Islet precursor cell (in vitro differentiated cells): ENCODE measurements at regions not wholly inside any gene's neighbourhood (a gene's known extent, or its start where the extent isn't known, plus 50 kb on each side); places are given as distances from the start of the nearest gene placed in this dataset.
"Not testable (repeated sequence)": the region's sequence is repeated elsewhere in the genome, so short reads cannot be mapped to it uniquely, and the experiment has no call there.

ENCODE experiments used
- DNase-seq: peaks from one replicate; pipeline ENCODE4 v3.0.0-alpha.2; 2018

DNA sequence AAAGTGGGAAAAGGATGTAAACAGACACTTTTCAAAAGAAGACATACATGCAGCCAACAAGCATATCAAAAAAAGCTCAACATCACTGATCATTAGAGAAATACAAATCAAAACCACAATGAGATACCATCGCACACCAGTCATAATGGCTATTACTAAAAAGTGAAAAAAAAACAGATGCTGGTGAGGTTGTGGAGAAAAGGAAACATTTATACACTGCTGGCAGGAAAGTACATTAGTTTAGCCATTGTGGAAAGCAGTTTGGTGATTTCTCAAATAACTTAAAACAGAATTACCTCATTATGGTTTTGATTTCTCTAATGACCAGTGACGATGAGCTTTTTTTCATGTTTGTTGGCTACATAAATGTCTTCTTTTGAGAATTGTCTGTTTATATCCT lies 315.9 kb downstream of the SUCLA2 start:
- DNase-seq = not testable (repeated sequence)

DNA sequence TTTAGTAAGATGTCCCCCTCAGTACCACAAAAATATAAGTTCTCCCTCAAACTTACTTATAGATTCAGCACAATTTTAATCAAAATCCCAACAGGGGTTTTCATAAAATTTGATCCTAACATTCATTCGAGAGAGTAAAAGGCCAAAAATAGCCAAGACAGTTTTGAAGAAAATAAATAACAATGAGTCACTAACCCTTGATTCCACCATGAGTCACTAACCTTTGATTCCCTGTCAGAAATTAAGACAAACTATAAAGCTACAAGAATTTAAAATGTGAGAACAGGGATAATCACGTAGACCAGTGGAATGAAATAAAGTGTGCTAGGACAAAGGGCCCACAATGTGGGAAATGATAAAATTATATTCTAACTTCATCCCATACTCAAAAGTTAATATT lies 320.3 kb downstream of the SUCLA2 start:
- no peak for DNase-seq

DNA sequence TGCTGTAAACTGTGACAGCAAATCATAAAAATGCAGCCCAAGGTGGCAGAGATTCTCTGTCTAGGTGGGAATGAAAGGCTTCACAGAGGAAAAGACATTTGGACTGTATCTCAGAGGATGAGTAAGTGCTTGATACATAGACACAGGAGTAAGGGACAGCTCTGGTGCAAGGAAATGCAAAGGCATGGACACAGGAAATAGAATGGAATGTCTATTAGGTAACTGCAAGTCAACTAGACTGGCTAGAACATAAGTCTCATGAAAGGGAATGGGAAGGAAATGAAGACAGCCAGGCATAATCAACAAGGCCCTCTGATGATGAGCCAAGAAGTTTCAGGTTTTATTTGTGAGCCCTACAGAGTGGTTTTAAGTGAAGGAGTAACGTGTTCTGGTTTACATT lies 321.7 kb downstream of the SUCLA2 start:
- DNase-seq = no peak

DNA sequence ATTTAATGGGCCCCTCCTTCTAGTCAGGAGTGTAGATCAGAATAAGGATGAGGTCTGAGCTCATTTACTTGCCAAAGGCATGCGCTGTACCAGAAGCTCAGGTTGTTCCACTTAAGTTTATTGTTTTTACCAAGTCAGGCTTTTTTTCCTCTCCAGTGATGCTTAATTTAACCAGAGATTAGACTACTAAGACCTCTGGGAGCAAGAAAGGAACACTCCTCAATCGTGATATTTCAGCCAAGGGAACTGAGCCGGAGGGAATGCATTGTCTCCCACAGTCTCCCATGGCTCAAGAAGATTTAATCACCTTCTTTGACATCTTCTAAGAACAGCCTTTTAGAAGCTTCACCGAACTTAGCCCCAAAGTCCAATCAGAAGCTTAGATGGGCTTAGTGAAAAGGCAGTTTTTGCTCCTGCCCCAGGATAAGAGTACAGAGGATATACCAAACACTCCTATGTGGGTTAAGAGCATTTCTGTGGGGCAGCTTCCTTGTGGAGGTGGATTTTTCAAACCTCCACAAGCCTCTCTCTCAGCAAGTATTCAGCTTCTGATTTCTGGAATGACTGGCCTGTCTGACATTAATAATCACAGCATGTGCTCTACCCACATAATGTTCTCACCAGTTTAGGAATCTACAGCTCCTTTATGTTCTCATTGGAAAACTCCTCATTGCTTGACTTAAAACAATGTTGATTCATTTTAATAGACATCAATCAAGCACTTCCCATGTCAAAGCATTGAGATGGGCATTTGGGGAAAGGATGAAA lies 322.7 kb downstream of the SUCLA2 start:
- no peak for DNase-seq

DNA sequence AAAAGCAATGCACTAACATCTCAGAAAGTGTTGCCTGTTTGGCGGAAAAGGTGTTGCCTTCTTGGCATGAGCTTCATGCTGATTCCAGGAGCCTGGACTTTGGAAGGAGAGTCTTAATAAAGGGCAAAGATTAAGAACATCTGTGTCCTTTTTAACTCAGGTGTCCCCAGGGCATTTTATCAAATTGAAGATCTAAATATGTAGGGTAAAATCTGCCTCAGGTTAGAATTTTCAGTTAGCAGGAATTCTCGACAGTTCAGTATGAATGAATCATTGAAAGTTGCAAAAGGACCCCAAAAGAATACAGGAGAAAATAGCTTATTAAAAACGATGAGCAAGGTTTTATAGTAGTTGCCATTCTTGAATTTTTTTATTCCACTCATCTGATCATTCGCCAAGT lies 325.2 kb downstream of the SUCLA2 start:
- no peak for DNase-seq

DNA sequence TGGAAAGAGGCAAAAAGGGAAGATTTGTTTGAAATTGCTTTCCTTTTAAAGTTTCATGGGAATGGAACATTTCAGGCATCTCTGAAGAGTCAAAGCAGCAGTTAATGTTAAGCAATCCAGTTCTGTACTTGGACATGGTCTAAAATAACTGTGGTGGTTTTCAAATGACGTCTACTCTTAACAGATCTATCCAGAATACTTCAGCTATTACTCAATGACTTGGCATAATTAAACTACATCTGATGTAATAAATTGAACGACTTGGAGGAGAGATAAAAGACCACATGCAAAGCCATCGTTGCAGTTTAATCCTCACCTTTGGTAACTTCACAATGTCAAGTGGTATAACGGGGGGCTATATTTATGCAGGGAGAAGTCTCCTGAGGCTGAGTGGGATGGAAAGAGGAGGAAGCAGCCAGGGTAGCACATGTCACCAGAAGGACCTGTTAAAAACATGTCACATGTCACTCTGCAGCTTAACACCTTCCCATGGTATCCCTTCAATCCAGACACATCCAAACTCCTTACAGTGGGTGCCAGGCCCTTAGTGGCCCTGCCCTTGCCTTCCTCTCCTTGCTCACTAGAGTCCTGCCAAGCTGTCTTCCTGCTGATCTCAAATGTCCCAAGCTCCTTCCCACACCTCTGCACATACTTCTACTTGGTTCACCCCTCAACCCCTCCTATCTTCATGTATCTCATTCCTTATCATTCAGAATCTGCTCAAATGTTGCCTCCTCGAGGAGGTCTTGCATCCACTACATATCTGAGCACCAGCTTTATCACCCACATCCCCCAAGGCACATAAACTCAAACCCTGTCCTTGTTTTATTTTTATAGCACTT lies 327.8 kb downstream of the SUCLA2 start:
- DNase-seq = no peak

DNA sequence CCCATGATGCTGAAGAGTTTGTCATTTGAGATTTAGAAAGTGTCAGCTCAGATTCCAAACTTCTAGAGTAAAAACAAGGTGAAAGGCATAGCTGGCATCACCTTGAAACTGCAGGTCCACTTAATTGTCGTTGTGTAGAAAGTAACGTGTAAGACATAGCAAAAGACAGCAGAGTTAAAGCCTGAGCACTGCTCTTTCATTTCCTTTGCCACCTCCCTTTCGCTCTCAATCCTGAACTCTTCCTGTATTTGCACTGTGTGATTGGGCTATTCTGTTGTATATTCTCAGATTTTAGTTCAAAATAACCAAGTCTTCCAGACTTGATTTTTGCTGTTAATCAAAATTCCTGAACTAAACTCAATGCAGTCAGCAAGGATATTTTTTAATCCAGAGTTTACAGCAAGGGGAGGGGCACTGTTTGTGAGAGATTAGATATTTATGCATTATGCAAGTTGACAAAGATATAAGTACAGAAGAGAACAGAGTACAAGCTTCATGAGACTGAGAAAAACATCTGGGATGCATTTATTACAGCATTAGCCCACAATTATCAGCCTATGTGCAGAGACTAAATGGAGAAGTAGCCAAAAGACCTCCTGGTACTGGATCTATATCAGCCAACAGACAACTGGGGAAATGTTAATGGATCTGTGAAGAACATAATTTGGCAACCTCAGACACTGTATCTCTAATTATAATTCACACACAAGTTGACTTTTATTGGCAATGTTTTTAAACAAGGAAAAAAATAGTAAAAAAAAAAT lies 328.6 kb downstream of the SUCLA2 start:
- DNase-seq = no peak

DNA sequence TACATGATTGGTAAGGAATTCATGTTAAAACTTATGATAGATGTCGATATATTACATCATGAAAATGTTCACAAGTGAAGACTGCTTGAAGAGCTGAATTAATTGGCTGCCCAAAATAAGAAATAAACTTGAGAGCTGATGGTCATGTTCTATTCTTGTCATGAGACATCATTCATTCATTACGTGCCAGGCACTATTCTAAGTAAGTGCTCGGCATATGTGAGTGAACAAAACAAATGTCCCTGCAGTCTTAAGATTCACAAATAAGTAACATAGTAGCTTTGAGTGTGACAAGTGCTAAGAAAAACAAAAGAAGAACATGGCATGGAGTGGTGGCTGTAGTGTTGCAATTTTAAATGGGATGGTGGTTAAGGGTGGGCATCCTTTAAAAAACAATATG lies 329.3 kb downstream of the SUCLA2 start:
- no peak for DNase-seq

DNA sequence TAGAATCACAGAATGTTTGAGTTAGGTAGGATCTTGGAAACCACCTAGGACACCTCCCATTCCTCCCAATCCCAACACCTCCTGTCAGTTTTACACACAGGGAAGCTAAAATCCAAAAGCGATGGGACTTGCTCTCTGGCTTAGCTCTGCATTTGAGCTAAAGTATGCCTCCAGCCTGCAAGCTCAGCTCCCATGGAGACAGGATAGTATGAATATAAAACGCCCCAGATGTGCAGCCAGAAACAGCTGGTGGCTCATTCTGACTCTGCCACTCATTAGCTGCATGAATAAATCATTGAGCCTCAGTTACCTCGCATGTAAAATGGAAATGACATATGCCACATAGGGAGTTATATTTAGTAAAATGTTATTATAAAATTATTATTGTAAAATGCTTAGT lies 336.0 kb downstream of the SUCLA2 start:
- no peak for DNase-seq

DNA sequence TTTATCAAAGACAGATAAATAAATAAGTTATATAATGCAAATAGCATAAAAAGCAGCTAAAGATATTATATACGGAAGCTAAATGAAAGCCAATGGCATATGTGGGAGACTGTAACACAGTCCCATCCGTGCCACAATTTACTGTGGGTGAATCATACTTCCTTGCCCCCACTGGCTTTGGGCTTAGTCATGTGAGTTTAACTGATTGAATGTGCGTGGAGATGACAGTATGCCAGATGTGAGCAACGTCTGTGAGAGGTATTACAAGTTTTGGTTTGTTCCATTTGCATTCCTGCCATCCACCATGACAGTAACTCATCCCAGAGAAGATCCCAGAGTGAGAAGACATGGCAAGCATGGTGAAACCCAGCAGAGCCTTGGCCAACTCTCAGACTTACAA lies 340.0 kb downstream of the SUCLA2 start:
- no peak for DNase-seq

DNA sequence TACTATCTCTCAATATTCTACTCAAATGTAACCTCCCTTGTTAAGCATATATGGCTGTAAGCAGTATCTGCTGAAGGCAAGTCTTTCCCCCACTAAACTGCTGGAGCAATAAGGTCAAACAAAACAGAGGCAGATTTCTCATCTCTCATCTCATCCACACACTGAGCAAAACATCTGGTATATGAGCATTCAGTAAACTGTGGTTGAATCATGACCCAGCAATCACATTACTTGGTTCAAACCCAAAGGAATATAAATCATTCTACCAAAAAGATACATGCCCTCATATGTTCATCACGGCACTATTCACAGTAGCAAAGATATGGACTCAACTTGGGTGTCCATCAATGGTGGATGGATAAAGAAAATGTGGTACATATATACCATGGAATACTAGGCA lies 344.4 kb downstream of the SUCLA2 start:
- no peak for DNase-seq

DNA sequence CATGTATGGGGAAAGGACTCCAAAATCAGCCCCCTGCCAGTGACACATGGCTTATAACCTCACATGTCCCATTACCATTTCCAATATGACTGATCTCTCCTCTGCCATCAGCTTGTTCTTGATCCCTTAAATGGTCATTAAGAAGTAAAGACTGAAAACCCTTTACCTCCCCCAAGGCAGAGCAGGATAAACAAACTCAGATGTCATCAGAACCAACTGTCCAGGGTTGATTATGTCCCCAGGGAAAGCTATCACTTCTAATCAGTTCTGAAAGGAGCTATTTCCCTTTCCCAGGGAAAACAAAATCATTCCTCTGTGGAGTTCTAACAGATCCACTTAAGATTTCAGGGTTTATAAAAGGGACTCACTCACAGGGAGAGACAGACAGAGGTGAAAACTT lies 350.9 kb downstream of the SUCLA2 start:
- DNase-seq = no peak

DNA sequence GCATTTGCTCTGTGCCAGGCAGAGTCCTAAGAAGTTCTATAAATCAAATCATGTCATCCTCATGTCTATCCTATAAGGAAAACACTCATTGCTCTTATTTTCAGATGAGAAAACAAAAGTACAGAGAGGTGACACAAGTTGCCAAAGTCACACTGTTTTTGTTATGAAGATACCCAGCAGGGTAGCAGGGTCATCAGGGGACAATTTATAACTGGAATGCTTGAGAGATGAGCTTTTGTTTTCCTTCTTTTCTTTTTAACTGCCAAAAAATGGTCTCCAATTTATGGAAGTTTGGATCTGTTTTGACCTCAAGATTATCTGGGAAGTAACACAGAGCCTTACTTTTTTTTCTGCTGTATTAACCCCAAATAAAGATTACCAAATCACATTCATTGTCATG lies 354.1 kb downstream of the SUCLA2 start:
- DNase-seq = no peak

DNA sequence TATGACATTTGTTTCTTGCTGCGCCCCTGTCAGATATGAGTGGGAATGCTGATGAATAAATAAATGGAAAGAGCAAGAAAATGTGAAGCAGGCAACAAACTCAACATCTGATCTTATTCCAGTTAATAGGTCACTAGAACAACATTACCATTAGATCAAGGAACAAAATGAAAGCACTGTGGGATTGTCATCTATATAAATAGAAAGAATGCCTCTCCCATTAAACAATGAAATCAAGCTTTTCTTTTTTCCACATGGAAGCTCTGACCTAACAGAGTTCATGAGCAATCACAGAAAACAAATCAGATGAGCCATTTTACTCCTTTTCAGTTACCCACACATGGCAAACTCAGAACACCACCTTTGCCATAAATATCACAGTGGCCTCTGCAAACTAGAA lies 354.8 kb downstream of the SUCLA2 start:
- no peak for DNase-seq

DNA sequence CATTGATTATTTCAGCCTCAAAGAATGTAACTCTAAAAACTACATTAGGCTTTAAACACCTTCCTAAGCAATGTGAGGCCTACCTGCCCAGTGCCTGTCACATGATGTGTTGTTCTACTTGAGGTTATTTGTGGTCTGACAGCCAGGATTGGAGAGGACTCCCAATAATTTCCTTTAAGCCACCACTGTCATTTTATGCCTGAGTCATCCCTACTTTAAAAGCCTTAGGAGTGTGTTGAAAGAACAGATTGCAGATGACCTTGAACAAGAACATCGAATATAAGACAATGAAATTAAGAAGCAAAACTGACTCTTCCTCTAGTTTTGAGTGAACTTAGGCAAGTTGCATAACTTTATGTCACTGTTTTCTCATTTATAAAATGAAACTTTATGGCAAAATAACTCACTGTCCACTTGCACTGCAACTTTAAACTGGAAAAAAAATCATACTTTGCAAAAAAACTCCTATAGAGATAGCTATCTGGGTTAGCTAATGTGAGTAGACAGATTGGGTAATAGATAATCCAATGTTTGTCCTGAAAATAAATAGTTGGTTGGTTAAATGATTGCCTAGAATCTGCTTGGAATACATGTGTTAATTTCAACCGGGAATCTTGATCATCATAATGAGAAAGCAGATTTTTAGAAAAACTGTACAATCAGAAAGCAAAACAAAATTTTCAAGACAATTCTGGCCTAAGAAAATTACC lies 361.2 kb downstream of the SUCLA2 start:
- no peak for DNase-seq

DNA sequence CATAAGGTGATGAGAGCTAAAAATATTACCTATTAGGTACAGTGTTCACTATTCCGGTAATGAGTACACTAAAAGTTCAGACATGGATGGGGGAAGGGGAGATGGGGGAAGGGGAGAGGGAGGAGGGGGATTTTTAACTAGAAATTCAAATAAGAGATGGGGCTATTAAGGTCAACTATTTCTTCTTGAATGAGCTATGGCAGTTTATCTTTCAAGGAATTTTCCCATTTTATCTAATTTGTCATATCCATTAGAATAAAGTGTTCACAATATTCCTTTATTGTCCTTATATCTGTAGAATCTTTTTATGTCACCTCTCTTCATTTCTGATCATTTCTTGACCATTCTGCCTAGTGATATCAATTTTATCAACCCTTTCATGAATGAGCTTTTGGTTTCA lies 362.4 kb downstream of the SUCLA2 start:
- no peak for DNase-seq

DNA sequence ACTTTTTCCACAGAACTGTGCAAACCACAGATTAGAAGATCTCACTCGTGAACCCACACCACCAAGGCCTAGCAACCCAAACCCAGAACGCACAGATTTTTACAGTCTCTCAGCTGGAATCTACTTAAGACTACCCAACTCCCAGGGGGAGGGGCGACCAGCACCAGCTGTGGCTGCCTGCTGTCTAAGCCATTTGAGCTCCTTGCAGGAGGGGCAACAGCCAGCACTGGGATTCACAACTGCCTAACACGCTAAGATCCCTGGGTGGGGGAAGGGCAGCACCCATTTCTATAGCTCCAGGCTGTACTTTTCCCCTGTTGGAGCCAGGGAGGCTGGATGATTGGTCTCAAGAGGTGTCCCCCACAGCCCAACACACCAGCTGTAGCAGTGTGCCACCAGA lies 368.8 kb downstream of the SUCLA2 start:
- no peak for DNase-seq

DNA sequence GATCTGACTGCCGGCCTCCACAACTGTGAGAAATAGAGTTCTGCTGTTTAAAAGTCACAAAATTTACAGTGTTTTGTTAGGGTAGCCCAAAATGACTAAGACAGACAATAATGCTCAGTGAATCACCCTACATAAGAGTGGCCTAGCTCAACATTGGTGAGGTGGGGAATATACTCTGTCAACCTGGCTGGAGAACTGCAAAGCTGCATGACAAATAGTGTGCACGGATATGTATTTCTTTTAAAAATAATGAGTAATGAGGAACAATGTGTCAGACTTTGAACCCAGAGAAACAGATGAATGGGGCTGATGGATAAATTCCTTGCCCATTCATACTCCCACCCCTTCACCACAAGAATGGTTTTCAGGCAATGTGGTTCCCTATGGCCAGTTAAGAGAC lies 372.4 kb downstream of the SUCLA2 start:
- DNase-seq = no peak

DNA sequence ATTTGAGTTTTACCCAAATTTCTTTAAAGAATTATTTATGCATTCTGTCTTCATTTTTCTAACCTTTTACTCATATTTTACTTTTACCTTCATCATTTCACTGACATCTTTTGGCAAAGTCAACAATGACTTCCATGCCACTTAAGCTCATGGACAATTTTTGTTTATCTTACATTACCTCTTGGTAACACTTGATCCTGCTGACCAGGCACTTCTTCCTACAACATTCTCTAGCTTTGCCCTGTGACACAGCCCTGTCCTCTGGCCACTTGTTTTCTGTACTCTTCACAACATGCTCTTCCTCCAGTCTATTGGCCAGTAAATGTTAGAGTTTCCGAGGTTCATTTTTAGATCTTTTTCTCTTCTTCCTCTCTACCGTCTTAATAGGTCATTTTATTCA lies 377.2 kb downstream of the SUCLA2 start:
- no peak for DNase-seq

DNA sequence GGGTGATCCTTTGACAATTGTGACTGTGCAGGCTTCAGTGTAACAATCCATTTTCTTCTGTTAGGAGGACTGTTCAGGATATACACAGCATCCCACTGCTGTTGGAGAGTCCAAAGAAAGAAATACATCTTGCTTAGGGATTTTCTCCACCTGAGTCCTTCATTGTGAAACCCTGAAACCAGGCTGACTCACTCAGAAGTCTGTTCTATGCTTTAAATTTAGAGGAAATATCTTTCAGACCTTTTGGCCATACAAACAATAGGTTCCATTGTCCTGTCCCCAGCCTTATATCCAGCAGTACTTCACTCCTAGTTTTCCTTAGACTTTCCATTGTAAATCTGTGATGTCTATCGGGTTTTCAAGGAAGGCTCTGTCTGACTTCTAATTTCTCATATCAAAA lies 379.1 kb downstream of the SUCLA2 start:
- no peak for DNase-seq

DNA sequence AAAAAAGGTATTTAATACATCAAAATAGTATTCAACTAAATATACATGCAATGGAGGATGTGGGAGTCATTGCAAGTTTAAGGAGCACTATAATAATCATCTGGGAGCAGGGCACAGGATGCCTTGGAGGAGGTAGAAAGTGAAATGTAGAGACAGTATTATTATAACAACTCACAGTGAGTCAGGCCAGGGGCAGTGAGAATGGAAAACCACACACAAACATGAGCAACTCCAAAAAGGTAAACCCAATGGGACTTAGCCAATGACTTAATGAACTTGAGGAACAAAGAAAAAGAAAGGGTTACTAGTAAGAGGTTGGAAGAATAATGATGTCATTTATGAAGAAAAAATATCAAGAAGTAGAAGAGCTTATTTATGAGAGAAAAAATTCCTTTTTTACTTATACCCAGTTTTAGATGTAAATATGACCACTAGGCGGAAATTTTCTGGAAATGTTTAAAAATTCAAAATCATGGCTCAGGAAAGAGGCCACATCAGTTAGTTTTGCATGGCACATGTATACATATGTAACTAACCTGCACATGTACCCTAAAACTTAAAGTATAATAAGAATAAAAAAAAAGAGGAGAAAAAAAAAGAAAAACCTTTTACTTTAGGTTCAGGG lies 389.3 kb downstream of the SUCLA2 start:
- no peak for DNase-seq

DNA sequence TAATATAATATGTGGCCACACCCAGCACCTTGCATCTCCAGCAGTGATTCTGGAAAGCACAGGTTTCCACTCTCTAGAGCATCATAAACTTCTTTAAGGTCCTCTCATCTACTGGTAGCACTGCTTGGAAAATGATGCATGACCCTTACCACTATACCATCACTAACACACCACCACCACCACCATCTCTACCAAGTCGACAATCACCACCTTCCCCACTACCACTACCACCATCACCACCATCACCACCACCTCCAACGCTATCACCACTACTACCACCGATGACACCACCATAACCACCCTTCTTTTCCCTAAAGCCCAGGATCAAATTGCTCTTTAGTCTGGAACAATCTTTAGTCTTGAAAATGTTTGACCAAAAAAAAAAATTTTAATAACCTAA lies 390.4 kb downstream of the SUCLA2 start:
- no peak for DNase-seq

DNA sequence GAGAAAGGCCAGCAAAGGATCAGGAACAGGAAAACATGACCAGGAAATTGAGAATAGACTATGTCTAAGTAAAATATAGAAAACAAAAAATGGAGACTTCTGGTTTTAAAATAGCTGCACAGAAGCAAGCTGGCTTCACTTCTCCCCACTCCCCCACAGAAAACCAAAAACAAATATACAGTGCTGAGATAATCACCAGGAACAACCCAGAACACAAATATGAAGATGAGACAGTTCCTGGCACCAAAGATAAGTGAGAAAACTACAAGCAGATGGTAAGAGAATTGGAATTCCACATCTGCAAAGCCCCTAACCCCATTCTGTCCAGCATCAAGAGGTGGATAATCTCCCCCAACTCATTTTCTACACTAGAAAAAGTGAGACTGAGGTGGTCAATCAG lies 397.7 kb downstream of the SUCLA2 start:
- no peak for DNase-seq
